Panc1 (cell line): ENCODE measurements at regions not wholly inside any gene's neighbourhood (a gene's known extent, or its start where the extent isn't known, plus 50 kb on each side); places are given as distances from the start of the nearest gene placed in this dataset.

Source experiments
- ATAC-seq: fragments of 200-7000 bp; cut with Tn5 transposase; 2 replicates; pipeline ENCODE4 v1.9.1; 2020; ENCODE audit warnings: mild to moderate bottlenecking, moderate library complexity
- BruUV-seq: library from RNA; stranded (reverse); fragments of 400-500 nt; replicated peaks from 2 replicates; lab custom pipeline; 2021; lab: Mats Ljungman, UMichigan
- CTCF ChIA-PET: fragments of 300-600 bp; sonication (Branson Sonifier 250); formaldehyde crosslinking; loops from one replicate; lab custom pipeline; 2022; ENCODE audit warnings: antibody characterized with exemption; lab: Charles Lee
- POLR2A ChIA-PET: fragments of 300-600 bp; sonication (Branson Sonifier 250); formaldehyde crosslinking; loops from one replicate; lab custom pipeline; 2022; ENCODE audit warnings: antibody characterized with exemption; lab: Charles Lee
- DNase-seq: peaks from one replicate; pipeline ENCODE4 v3.0.0-alpha.2; 2010; ENCODE audit warnings: low read depth, low spot score
- H3K27ac ChIP-seq: 2 replicates; pipeline ENCODE4 v1.5.1; 2011; ENCODE audit warnings: mild to moderate bottlenecking, low read length, inconsistent platforms
- H3K27me3 ChIP-seq: fragments of 200-500 bp; sonication (Bioruptor generic); 2 replicates; pipeline ENCODE4 v1.6.0; 2014; ENCODE audit warnings: low read length, inconsistent platforms; ENCODE audit not compliant: control insufficient read depth, insufficient read depth
- H3K36me3 ChIP-seq: fragments of 200-500 bp; sonication (Bioruptor generic); 2 replicates; pipeline ENCODE4 v1.5.1; 2014; ENCODE audit warnings: inconsistent platforms, mild to moderate bottlenecking, low read length, moderate library complexity; ENCODE audit not compliant: control insufficient read depth, insufficient read depth
- H3K4me1 ChIP-seq: 2 replicates; pipeline ENCODE4 v1.5.1; 2011; ENCODE audit warnings: inconsistent platforms, mild to moderate bottlenecking, low read length, moderate library complexity; ENCODE audit not compliant: control insufficient read depth, insufficient read depth
- H3K4me3 ChIP-seq, 2 experiments: 2 replicates each; pipeline ENCODE4 v1.5.1; 2011 to 2012; ENCODE audit warnings: low read depth in 2 of 2, low read length in 2 of 2, mild to moderate bottlenecking in 2 of 2, inconsistent platforms in 1 of 2, moderate library complexity in 1 of 2
- H3K9me3 ChIP-seq: fragments of 200-500 bp; sonication (Bioruptor generic); 2 replicates; pipeline ENCODE4 v1.5.1; 2014; ENCODE audit warnings: low read depth, mild to moderate bottlenecking, inconsistent platforms, low read length, moderate library complexity; ENCODE audit not compliant: control insufficient read depth, insufficient read depth
- POLR2AphosphoS5 ChIP-seq: IDR thresholded peaks from 2 replicates; pipeline ENCODE4 v1.6.1; 2012; ENCODE audit warnings: mild to moderate bottlenecking, low read depth, low read length, moderate library complexity
- SIN3A ChIP-seq: IDR thresholded peaks from 2 replicates; pipeline ENCODE4 v1.6.1; 2012; ENCODE audit warnings: low read depth, mild to moderate bottlenecking, low read length, moderate library complexity, borderline replicate concordance; ENCODE audit not compliant: insufficient read depth
- TCF7L2 ChIP-seq: IDR thresholded peaks from 2 replicates; pipeline ENCODE4 v1.6.1; 2011; ENCODE audit warnings: mild to moderate bottlenecking, low read depth, low read length, inconsistent platforms
- in situ Hi-C: cut with HindIII; loops from 2 replicates; pipeline ENCODE4 v1.10.0; 2016; ENCODE audit warnings: low sequenced_read_pairs, low pct_unique_long_range_greater_than_20kb
- intact Hi-C: fragments of 100-400 bp; cut with micrococcal nuclease; formaldehyde crosslinking; loops from one replicate; pipeline ENCODE4 v1.10.0; 2022; ENCODE audit not compliant: unreplicated experiment
- TF ChIP-seq, protein P1 (sequence below), 2 experiments: IDR thresholded peaks; 2 replicates each; pipeline ENCODE4 v1.6.1; 2011 to 2012; ENCODE audit warnings: low read depth in 2 of 2, control low read depth in 1 of 2, low read length in 1 of 2, mild to moderate bottlenecking in 1 of 2, moderate library complexity in 1 of 2; ENCODE audit not compliant: insufficient read depth in 1 of 2
- TF ChIP-seq, protein P2 (sequence below): fragments of 450-650 bp; IDR thresholded peaks from 2 replicates; pipeline ENCODE4 v1.5.1; 2017; ENCODE audit warnings: mild to moderate bottlenecking

DNA sequence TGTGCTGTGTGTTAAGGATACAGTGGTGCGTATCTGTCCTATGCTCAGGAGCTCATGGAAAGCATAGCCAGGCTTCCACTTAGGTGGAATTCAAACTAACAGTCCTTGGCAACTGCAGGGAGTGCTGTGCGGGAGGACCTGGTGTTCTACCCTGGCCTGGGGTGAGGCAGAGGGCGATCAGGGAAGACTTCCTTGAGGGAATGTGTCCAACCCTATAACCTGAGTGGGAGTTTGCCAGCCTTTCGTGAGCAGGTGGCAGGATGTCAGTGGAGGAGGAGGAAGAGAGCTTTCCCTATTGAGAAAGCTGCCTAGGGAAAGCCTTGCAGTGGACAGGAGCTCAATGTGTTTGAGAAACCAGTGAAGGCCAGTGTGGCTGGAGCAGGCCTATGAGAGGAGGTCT lies 271.1 kb upstream of the C2CD4B start:
- in situ Hi-C loops = no loop called here
- no peaks in the 10 kb centered on the region for H3K4me1 ChIP-seq
- BruUV-seq = no TSS peak
- CTCF ChIA-PET = no interaction called here
- no peaks in the 10 kb centered on the region for H3K36me3 ChIP-seq
- POLR2A ChIA-PET = no interaction called here
- no peaks in the 10 kb centered on the region for H3K9me3 ChIP-seq
- TF ChIP-seq SIN3A (no peak), TCF7L2 (no peak), POLR2AphosphoS5 (no peak)
- TF ChIP-seq, protein P1, sequence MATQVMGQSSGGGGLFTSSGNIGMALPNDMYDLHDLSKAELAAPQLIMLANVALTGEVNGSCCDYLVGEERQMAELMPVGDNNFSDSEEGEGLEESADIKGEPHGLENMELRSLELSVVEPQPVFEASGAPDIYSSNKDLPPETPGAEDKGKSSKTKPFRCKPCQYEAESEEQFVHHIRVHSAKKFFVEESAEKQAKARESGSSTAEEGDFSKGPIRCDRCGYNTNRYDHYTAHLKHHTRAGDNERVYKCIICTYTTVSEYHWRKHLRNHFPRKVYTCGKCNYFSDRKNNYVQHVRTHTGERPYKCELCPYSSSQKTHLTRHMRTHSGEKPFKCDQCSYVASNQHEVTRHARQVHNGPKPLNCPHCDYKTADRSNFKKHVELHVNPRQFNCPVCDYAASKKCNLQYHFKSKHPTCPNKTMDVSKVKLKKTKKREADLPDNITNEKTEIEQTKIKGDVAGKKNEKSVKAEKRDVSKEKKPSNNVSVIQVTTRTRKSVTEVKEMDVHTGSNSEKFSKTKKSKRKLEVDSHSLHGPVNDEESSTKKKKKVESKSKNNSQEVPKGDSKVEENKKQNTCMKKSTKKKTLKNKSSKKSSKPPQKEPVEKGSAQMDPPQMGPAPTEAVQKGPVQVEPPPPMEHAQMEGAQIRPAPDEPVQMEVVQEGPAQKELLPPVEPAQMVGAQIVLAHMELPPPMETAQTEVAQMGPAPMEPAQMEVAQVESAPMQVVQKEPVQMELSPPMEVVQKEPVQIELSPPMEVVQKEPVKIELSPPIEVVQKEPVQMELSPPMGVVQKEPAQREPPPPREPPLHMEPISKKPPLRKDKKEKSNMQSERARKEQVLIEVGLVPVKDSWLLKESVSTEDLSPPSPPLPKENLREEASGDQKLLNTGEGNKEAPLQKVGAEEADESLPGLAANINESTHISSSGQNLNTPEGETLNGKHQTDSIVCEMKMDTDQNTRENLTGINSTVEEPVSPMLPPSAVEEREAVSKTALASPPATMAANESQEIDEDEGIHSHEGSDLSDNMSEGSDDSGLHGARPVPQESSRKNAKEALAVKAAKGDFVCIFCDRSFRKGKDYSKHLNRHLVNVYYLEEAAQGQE (IDR thresholded peaks at IDR 0.05; ENCODE audit: insufficient read depth in 1 of 2, low read depth in 2 of 2, low read length in 1 of 2) = no peak
- TF ChIP-seq, protein P2, sequence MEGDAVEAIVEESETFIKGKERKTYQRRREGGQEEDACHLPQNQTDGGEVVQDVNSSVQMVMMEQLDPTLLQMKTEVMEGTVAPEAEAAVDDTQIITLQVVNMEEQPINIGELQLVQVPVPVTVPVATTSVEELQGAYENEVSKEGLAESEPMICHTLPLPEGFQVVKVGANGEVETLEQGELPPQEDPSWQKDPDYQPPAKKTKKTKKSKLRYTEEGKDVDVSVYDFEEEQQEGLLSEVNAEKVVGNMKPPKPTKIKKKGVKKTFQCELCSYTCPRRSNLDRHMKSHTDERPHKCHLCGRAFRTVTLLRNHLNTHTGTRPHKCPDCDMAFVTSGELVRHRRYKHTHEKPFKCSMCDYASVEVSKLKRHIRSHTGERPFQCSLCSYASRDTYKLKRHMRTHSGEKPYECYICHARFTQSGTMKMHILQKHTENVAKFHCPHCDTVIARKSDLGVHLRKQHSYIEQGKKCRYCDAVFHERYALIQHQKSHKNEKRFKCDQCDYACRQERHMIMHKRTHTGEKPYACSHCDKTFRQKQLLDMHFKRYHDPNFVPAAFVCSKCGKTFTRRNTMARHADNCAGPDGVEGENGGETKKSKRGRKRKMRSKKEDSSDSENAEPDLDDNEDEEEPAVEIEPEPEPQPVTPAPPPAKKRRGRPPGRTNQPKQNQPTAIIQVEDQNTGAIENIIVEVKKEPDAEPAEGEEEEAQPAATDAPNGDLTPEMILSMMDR = no peak
- ATAC-seq (no peak), DNase-seq (no peak)
- intact Hi-C loops = no loop called here
- H3K4me3 ChIP-seq = no peak overlapping the region
- H3K27me3 ChIP-seq = no peaks in the 10 kb centered on the region
- no peak overlapping the region for H3K27ac ChIP-seq

DNA sequence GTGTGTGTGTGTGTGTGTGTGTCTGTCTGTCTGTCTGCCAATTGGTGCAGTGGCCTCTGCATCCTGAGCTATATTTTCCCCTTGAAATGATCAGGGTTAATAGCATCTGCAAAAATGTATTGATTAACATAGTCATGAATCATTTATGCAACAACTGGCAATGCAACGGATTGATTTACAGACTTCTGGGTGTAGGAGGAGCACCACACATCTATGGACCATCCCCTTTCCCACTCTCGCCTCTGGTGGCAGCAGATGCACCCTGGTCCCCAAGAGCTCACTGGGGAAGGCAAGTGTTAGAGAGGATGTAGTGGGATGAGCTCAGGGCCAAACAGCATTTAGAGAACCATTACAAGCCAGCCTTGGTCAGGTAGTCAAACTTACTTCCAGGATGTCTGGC lies 272.7 kb upstream of the C2CD4B start:
- ChIA-PET CTCF (no interaction called here), POLR2A (no interaction called here)
- in situ Hi-C loops = no loop called here
- H3K27ac ChIP-seq = no peak overlapping the region
- no peaks in the 10 kb centered on the region for H3K27me3 ChIP-seq
- H3K4me3 ChIP-seq = no peak overlapping the region
- no peaks in the 10 kb centered on the region for H3K4me1 ChIP-seq
- no peaks in the 10 kb centered on the region for H3K9me3 ChIP-seq
- intact Hi-C loops = no loop called here
- H3K36me3 ChIP-seq = no peaks in the 10 kb centered on the region
- DNase-seq (no peak), ATAC-seq (no peak)
- no TSS peak for BruUV-seq
- TF ChIP-seq SIN3A (no peak), TCF7L2 (no peak), POLR2AphosphoS5 (no peak)
- TF ChIP-seq, protein P2 = no peak
- TF ChIP-seq, protein P1 (IDR thresholded peaks at IDR 0.05; ENCODE audit: insufficient read depth in 1 of 2, low read depth in 2 of 2, low read length in 1 of 2) = no peak
